ENCODE measurements at regions not wholly inside any gene's neighbourhood (a gene's known extent, or its start where the extent isn't known, plus 50 kb on each side); places are given as distances from the start of the nearest gene placed in this dataset.

DNA sequence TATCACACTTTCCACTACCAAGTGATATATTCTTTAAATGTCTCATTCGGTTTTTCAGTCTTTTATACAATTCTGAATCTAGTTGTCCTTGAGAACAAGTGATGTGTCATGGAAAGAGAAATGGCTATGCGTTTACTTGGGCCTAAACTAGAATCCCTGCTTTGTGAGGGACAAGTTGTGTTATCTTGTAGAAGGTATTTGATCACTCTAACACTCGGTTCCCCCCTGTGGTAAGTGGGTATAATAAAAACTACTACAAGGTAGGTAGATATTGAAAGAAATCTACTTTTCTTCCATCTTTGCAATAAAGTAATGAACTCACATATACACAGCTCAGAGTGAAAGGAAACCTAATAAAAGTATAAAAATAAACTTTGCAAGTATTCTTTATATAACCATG, 108.9 kb downstream of the MANEA start:
- H3K4me3 ChIP-seq (ENCODE audit: low read length), result no peak overlapping the region
- H4K20me1 ChIP-seq (ENCODE audit: control insufficient read depth, insufficient read depth, low read depth, low read length), result no peaks in the 10 kb centered on the region
- no peak overlapping the region for H3K27ac ChIP-seq (ENCODE audit: low read depth, low read length)
- no peaks in the 10 kb centered on the region for H3F3A ChIP-seq (ENCODE audit: control insufficient read depth, insufficient read depth)
- no peaks in the 10 kb centered on the region for H3K9me3 ChIP-seq (ENCODE audit: control insufficient read depth, insufficient read depth, low read length)
- H3K36me3 ChIP-seq (ENCODE audit: control insufficient read depth, low read length), result no peaks in the 10 kb centered on the region
- H3K79me2 ChIP-seq (ENCODE audit: control insufficient read depth, low read length), result no peaks in the 10 kb centered on the region
- H3K4me2 ChIP-seq (ENCODE audit: low read length), result no peak overlapping the region
- TF ChIP-seq, protein P1, sequence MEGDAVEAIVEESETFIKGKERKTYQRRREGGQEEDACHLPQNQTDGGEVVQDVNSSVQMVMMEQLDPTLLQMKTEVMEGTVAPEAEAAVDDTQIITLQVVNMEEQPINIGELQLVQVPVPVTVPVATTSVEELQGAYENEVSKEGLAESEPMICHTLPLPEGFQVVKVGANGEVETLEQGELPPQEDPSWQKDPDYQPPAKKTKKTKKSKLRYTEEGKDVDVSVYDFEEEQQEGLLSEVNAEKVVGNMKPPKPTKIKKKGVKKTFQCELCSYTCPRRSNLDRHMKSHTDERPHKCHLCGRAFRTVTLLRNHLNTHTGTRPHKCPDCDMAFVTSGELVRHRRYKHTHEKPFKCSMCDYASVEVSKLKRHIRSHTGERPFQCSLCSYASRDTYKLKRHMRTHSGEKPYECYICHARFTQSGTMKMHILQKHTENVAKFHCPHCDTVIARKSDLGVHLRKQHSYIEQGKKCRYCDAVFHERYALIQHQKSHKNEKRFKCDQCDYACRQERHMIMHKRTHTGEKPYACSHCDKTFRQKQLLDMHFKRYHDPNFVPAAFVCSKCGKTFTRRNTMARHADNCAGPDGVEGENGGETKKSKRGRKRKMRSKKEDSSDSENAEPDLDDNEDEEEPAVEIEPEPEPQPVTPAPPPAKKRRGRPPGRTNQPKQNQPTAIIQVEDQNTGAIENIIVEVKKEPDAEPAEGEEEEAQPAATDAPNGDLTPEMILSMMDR (IDR thresholded peaks at IDR 0.05; ENCODE audit: low read depth, low read length, poor library complexity, severe bottlenecking), result no peak
- TF ChIP-seq EZH2phosphoT487 (IDR thresholded peaks at IDR 0.05; ENCODE audit: borderline replicate concordance, low read length), result no peak
- no peaks in the 10 kb centered on the region for H3K27me3 ChIP-seq (ENCODE audit: control insufficient read depth, low read length)
- no peaks in the 10 kb centered on the region for H3K9me2 ChIP-seq (replicated peaks; ENCODE audit: control insufficient read depth, low read length)
- H3K4me1 ChIP-seq (ENCODE audit: control insufficient read depth, low read length), result no peaks in the 10 kb centered on the region

DNA sequence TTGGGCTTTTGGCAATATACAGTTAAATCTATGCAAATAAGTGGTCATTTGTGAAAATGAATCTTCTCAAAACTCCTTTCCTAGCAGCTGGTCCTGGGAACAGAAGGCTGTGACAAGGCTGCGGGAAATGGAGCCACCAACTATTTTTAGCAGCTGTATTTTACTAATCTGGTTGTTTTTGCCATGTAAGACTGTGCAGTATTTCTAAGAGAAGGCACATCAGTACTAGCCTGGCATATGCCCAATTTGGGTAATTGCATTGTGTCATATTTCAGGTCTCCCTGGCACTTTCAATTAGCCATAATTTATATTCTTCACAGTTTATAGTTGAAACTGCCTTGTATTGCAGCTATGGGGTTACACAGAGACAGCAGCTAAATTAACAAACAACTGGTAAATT, 109.6 kb downstream of the MANEA start:
- H3K27ac ChIP-seq (ENCODE audit: low read depth, low read length), result no peak overlapping the region
- no peaks in the 10 kb centered on the region for H3K9me2 ChIP-seq (replicated peaks; ENCODE audit: control insufficient read depth, low read length)
- H3K4me1 ChIP-seq (ENCODE audit: control insufficient read depth, low read length), result no peaks in the 10 kb centered on the region
- no peaks in the 10 kb centered on the region for H3K79me2 ChIP-seq (ENCODE audit: control insufficient read depth, low read length)
- H4K20me1 ChIP-seq (ENCODE audit: control insufficient read depth, insufficient read depth, low read depth, low read length), result no peaks in the 10 kb centered on the region
- no peaks in the 10 kb centered on the region for H3K27me3 ChIP-seq (ENCODE audit: control insufficient read depth, low read length)
- H3K9me3 ChIP-seq (ENCODE audit: control insufficient read depth, insufficient read depth, low read length), result no peaks in the 10 kb centered on the region
- H3K4me3 ChIP-seq (ENCODE audit: low read length), result no peak overlapping the region
- TF ChIP-seq EZH2phosphoT487 (IDR thresholded peaks at IDR 0.05; ENCODE audit: borderline replicate concordance, low read length), result no peak
- TF ChIP-seq, protein P1 (IDR thresholded peaks at IDR 0.05; ENCODE audit: low read depth, low read length, poor library complexity, severe bottlenecking), result no peak
- H3F3A ChIP-seq (ENCODE audit: control insufficient read depth, insufficient read depth), result no peaks in the 10 kb centered on the region
- H3K4me2 ChIP-seq (ENCODE audit: low read length), result no peak overlapping the region
- H3K36me3 ChIP-seq (ENCODE audit: control insufficient read depth, low read length), result no peaks in the 10 kb centered on the region

DNA sequence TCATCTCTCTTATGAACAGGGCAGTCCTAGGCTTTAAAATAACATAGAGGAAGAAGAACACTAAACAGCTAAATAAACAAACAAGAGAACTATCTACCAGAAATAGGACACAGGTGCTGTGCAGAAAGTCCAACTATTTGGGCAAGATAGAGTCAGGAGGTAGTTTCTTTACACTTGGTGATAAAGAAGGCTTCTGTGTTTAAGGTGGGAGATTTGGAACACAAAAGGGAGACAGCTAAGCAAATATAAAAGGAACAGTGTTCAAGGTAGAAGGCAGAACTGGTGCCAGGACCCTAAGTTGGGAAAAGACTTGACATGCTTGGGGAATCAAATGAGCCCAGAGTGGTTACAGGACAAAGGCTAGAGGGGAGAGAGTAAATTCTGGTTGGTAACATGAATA, 110.5 kb downstream of the MANEA start:
- H4K20me1 ChIP-seq (ENCODE audit: control insufficient read depth, insufficient read depth, low read depth, low read length), result no peaks in the 10 kb centered on the region
- H3K4me3 ChIP-seq (ENCODE audit: low read length), result no peak overlapping the region
- H3K79me2 ChIP-seq (ENCODE audit: control insufficient read depth, low read length), result no peaks in the 10 kb centered on the region
- no peaks in the 10 kb centered on the region for H3F3A ChIP-seq (ENCODE audit: control insufficient read depth, insufficient read depth)
- no peaks in the 10 kb centered on the region for H3K9me2 ChIP-seq (replicated peaks; ENCODE audit: control insufficient read depth, low read length)
- H3K27ac ChIP-seq (ENCODE audit: low read depth, low read length), result no peak overlapping the region
- H3K9me3 ChIP-seq (ENCODE audit: control insufficient read depth, insufficient read depth, low read length), result no peaks in the 10 kb centered on the region
- no peaks in the 10 kb centered on the region for H3K4me1 ChIP-seq (ENCODE audit: control insufficient read depth, low read length)
- no peak overlapping the region for H3K4me2 ChIP-seq (ENCODE audit: low read length)
- no peaks in the 10 kb centered on the region for H3K36me3 ChIP-seq (ENCODE audit: control insufficient read depth, low read length)
- no peak for TF ChIP-seq EZH2phosphoT487 (IDR thresholded peaks at IDR 0.05; ENCODE audit: borderline replicate concordance, low read length)
- TF ChIP-seq, protein P1 (IDR thresholded peaks at IDR 0.05; ENCODE audit: low read depth, low read length, poor library complexity, severe bottlenecking), result no peak
- no peaks in the 10 kb centered on the region for H3K27me3 ChIP-seq (ENCODE audit: control insufficient read depth, low read length)

GRCh38 chr6:95690328-95690727, 113.0 kb downstream of the MANEA start:
- H3K4me1 ChIP-seq (ENCODE audit: control insufficient read depth, low read length), result no peaks in the 10 kb centered on the region
- H4K20me1 ChIP-seq (ENCODE audit: control insufficient read depth, insufficient read depth, low read depth, low read length), result no peaks in the 10 kb centered on the region
- no peaks in the 10 kb centered on the region for H3F3A ChIP-seq (ENCODE audit: control insufficient read depth, insufficient read depth)
- no peak overlapping the region for H3K4me2 ChIP-seq (ENCODE audit: low read length)
- H3K79me2 ChIP-seq (ENCODE audit: control insufficient read depth, low read length), result no peaks in the 10 kb centered on the region
- TF ChIP-seq, protein P1 (IDR thresholded peaks at IDR 0.05; ENCODE audit: low read depth, low read length, poor library complexity, severe bottlenecking), result no peak
- no peak for TF ChIP-seq EZH2phosphoT487 (IDR thresholded peaks at IDR 0.05; ENCODE audit: borderline replicate concordance, low read length)
- H3K36me3 ChIP-seq (ENCODE audit: control insufficient read depth, low read length), result no peaks in the 10 kb centered on the region
- H3K9me2 ChIP-seq (replicated peaks; ENCODE audit: control insufficient read depth, low read length), result no peaks in the 10 kb centered on the region
- no peak overlapping the region for H3K27ac ChIP-seq (ENCODE audit: low read depth, low read length)
- no peaks in the 10 kb centered on the region for H3K27me3 ChIP-seq (ENCODE audit: control insufficient read depth, low read length)
- H3K4me3 ChIP-seq (ENCODE audit: low read length), result no peak overlapping the region
- H3K9me3 ChIP-seq (ENCODE audit: control insufficient read depth, insufficient read depth, low read length), result no peaks in the 10 kb centered on the region
